ENCODE measurements at regions not wholly inside any gene's neighbourhood (a gene's known extent, or its start where the extent isn't known, plus 50 kb on each side); places are given as distances from the start of the nearest gene placed in this dataset.

DNA sequence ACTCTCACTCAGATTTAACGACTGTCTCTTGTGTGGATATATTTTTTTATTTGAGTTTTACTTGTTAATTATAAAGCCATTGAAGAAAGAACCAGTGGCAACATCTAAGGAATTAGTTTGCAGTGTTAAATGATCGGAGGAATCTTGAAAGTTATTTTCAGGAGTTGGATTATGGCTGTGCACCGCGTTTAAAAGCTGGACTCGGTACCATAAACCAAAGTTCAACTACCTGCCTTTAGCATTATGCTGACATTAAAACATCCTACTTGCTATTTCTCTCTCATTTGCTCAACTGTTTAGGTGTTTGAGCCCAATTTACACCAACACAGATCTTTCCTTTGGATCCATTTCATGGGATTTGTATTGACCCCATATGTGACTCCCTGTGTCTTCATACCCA is 289.4 kb upstream of the SASH1 start:
- H3K4me3 Mint-ChIP-seq: no peak overlapping the region
- no peaks in the 10 kb centered on the region for H3K36me3 Mint-ChIP-seq
- no peak for ATAC-seq
- ChIA-PET POLR2A (no interaction called here), CTCF (no interaction called here)
- no peaks in the 10 kb centered on the region for H3K4me1 Mint-ChIP-seq
- H3K27ac Mint-ChIP-seq: no peak overlapping the region
- peaks cover 45% of the 10 kb centered on the region for H3K9me3 Mint-ChIP-seq
- H3K27me3 Mint-ChIP-seq (ENCODE audit: low read depth): no peaks in the 10 kb centered on the region; the same call in 1 of the 2 replicates
- no peak for DNase-seq (ENCODE audit: low spot score)
- TF ChIP-seq NFYB (CRISPR knock-in tag; conservative IDR thresholded peaks at IDR 0.05; ENCODE audit: low read depth) (no peak), ZNF232 (CRISPR knock-in tag; IDR thresholded peaks at IDR 0.05) (no peak), KAT7 (CRISPR knock-in tag; IDR thresholded peaks at IDR 0.05; ENCODE audit: borderline replicate concordance) (no peak), OVOL2 (CRISPR knock-in tag; IDR thresholded peaks at IDR 0.05; ENCODE audit: borderline replicate concordance) (no peak), FOXJ3 (CRISPR knock-in tag; IDR thresholded peaks at IDR 0.05; ENCODE audit: borderline replicate concordance) (no peak), ZNF219 (CRISPR knock-in tag; IDR thresholded peaks at IDR 0.05; ENCODE audit: borderline replicate concordance) (no peak), ZBTB21 (CRISPR knock-in tag; IDR thresholded peaks at IDR 0.05; ENCODE audit: borderline replicate concordance) (no peak), TEAD4 (CRISPR knock-in tag; IDR thresholded peaks at IDR 0.05) (no peak), SMAD4 (CRISPR knock-in tag; IDR thresholded peaks at IDR 0.05) (no peak), SOX15 (CRISPR knock-in tag; IDR thresholded peaks at IDR 0.05) (no peak)
- TF ChIP-seq, protein P1, sequence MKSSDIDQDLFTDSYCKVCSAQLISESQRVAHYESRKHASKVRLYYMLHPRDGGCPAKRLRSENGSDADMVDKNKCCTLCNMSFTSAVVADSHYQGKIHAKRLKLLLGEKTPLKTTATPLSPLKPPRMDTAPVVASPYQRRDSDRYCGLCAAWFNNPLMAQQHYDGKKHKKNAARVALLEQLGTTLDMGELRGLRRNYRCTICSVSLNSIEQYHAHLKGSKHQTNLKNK (CRISPR knock-in tag; IDR thresholded peaks at IDR 0.05): no peak
- TF ChIP-seq, protein P2, sequence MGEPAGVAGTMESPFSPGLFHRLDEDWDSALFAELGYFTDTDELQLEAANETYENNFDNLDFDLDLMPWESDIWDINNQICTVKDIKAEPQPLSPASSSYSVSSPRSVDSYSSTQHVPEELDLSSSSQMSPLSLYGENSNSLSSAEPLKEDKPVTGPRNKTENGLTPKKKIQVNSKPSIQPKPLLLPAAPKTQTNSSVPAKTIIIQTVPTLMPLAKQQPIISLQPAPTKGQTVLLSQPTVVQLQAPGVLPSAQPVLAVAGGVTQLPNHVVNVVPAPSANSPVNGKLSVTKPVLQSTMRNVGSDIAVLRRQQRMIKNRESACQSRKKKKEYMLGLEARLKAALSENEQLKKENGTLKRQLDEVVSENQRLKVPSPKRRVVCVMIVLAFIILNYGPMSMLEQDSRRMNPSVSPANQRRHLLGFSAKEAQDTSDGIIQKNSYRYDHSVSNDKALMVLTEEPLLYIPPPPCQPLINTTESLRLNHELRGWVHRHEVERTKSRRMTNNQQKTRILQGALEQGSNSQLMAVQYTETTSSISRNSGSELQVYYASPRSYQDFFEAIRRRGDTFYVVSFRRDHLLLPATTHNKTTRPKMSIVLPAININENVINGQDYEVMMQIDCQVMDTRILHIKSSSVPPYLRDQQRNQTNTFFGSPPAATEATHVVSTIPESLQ (CRISPR knock-in tag; IDR thresholded peaks at IDR 0.05): no peak
- TF ChIP-seq, protein P3, sequence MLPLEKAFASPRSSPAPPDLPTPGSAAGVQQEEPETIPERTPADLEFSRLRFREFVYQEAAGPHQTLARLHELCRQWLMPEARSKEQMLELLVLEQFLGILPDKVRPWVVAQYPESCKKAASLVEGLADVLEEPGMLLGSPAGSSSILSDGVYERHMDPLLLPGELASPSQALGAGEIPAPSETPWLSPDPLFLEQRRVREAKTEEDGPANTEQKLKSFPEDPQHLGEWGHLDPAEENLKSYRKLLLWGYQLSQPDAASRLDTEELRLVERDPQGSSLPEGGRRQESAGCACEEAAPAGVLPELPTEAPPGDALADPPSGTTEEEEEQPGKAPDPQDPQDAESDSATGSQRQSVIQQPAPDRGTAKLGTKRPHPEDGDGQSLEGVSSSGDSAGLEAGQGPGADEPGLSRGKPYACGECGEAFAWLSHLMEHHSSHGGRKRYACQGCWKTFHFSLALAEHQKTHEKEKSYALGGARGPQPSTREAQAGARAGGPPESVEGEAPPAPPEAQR (CRISPR knock-in tag; IDR thresholded peaks at IDR 0.05): no peak
- TF ChIP-seq, protein P4, sequence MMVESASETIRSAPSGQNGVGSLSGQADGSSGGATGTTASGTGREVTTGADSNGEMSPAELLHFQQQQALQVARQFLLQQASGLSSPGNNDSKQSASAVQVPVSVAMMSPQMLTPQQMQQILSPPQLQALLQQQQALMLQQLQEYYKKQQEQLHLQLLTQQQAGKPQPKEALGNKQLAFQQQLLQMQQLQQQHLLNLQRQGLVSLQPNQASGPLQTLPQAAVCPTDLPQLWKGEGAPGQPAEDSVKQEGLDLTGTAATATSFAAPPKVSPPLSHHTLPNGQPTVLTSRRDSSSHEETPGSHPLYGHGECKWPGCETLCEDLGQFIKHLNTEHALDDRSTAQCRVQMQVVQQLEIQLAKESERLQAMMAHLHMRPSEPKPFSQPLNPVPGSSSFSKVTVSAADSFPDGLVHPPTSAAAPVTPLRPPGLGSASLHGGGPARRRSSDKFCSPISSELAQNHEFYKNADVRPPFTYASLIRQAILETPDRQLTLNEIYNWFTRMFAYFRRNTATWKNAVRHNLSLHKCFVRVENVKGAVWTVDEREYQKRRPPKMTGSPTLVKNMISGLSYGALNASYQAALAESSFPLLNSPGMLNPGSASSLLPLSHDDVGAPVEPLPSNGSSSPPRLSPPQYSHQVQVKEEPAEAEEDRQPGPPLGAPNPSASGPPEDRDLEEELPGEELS (CRISPR knock-in tag; IDR thresholded peaks at IDR 0.05): no peak
- TF ChIP-seq, protein P5, sequence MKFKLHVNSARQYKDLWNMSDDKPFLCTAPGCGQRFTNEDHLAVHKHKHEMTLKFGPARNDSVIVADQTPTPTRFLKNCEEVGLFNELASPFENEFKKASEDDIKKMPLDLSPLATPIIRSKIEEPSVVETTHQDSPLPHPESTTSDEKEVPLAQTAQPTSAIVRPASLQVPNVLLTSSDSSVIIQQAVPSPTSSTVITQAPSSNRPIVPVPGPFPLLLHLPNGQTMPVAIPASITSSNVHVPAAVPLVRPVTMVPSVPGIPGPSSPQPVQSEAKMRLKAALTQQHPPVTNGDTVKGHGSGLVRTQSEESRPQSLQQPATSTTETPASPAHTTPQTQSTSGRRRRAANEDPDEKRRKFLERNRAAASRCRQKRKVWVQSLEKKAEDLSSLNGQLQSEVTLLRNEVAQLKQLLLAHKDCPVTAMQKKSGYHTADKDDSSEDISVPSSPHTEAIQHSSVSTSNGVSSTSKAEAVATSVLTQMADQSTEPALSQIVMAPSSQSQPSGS (CRISPR knock-in tag; IDR thresholded peaks at IDR 0.05; ENCODE audit: borderline replicate concordance, low read depth): no peak
- TF ChIP-seq, protein P6, sequence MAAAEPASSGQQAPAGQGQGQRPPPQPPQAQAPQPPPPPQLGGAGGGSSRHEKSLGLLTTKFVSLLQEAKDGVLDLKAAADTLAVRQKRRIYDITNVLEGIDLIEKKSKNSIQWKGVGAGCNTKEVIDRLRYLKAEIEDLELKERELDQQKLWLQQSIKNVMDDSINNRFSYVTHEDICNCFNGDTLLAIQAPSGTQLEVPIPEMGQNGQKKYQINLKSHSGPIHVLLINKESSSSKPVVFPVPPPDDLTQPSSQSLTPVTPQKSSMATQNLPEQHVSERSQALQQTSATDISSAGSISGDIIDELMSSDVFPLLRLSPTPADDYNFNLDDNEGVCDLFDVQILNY (CRISPR knock-in tag; IDR thresholded peaks at IDR 0.05): no peak
- TF ChIP-seq, protein P7, sequence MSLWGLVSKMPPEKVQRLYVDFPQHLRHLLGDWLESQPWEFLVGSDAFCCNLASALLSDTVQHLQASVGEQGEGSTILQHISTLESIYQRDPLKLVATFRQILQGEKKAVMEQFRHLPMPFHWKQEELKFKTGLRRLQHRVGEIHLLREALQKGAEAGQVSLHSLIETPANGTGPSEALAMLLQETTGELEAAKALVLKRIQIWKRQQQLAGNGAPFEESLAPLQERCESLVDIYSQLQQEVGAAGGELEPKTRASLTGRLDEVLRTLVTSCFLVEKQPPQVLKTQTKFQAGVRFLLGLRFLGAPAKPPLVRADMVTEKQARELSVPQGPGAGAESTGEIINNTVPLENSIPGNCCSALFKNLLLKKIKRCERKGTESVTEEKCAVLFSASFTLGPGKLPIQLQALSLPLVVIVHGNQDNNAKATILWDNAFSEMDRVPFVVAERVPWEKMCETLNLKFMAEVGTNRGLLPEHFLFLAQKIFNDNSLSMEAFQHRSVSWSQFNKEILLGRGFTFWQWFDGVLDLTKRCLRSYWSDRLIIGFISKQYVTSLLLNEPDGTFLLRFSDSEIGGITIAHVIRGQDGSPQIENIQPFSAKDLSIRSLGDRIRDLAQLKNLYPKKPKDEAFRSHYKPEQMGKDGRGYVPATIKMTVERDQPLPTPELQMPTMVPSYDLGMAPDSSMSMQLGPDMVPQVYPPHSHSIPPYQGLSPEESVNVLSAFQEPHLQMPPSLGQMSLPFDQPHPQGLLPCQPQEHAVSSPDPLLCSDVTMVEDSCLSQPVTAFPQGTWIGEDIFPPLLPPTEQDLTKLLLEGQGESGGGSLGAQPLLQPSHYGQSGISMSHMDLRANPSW (CRISPR knock-in tag; conservative IDR thresholded peaks at IDR 0.05; ENCODE audit: low read depth): no peak
- TF ChIP-seq, protein P8, sequence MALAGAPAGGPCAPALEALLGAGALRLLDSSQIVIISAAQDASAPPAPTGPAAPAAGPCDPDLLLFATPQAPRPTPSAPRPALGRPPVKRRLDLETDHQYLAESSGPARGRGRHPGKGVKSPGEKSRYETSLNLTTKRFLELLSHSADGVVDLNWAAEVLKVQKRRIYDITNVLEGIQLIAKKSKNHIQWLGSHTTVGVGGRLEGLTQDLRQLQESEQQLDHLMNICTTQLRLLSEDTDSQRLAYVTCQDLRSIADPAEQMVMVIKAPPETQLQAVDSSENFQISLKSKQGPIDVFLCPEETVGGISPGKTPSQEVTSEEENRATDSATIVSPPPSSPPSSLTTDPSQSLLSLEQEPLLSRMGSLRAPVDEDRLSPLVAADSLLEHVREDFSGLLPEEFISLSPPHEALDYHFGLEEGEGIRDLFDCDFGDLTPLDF (CRISPR knock-in tag; IDR thresholded peaks at IDR 0.05): no peak
